Endodermal cell (in vitro differentiated cells): ENCODE measurements at regions not wholly inside any gene's neighbourhood (a gene's known extent, or its start where the extent isn't known, plus 50 kb on each side); places are given as distances from the start of the nearest gene placed in this dataset.
A peak's percentile ranks its signal among the peaks of the same experiment; 100 is the strongest.

Source experiments
- DNase-seq: peaks from one replicate; pipeline ENCODE4 v3.0.0-alpha.2; 2017
- H3K27ac ChIP-seq: 2 replicates; pipeline ENCODE4 v1.5.1; 2013; ENCODE audit warnings: mild to moderate bottlenecking, low read depth, low read length, moderate library complexity
- H3K27me3 ChIP-seq: 2 replicates; pipeline ENCODE4 v1.6.1; 2013; ENCODE audit warnings: mild to moderate bottlenecking, low read length, moderate library complexity; ENCODE audit not compliant: insufficient read depth, control insufficient read depth, poor library complexity, severe bottlenecking
- H3K36me3 ChIP-seq: 2 replicates; pipeline ENCODE4 v1.7.0; 2013; ENCODE audit warnings: mild to moderate bottlenecking, low read length, moderate library complexity; ENCODE audit not compliant: control insufficient read depth, insufficient read depth
- H3K4me1 ChIP-seq: one replicate; pipeline ENCODE4 v1.7.0; 2013; ENCODE audit warnings: low read length; ENCODE audit not compliant: control insufficient read depth, insufficient read depth
- H3K4me3 ChIP-seq: 2 replicates; pipeline ENCODE4 v1.5.1; 2013; ENCODE audit warnings: mild to moderate bottlenecking, low read length, moderate library complexity
- H3K9ac ChIP-seq: 2 replicates; pipeline ENCODE4 v1.6.1; 2013; ENCODE audit warnings: mild to moderate bottlenecking, low read length, moderate library complexity; ENCODE audit not compliant: poor library complexity, severe bottlenecking; ENCODE audit errors: extremely low read depth
- H3K9me3 ChIP-seq: 2 replicates; pipeline ENCODE4 v1.6.1; 2013; ENCODE audit warnings: mild to moderate bottlenecking, low read length, moderate library complexity; ENCODE audit not compliant: control insufficient read depth
- H3K27ac Mint-ChIP-seq: 2 replicates; pipeline ENCODE4 v1.8.0; 2020; ENCODE audit warnings: mixed read lengths
- H3K27me3 Mint-ChIP-seq: 2 replicates; pipeline ENCODE4 v1.8.0; 2021; ENCODE audit warnings: mild to moderate bottlenecking, mixed read lengths; ENCODE audit not compliant: insufficient read depth
- H3K36me3 Mint-ChIP-seq: 2 replicates; pipeline ENCODE4 v1.8.0; 2020; ENCODE audit warnings: low read depth, mixed read lengths
- H3K4me1 Mint-ChIP-seq: 2 replicates; pipeline ENCODE4 v1.8.0; 2020; ENCODE audit warnings: mixed read lengths
- H3K4me3 Mint-ChIP-seq: 2 replicates; pipeline ENCODE4 v1.8.0; 2020; ENCODE audit warnings: mild to moderate bottlenecking, moderate library complexity, mixed read lengths
- H3K9me3 Mint-ChIP-seq: 2 replicates; pipeline ENCODE4 v1.8.0; 2020; ENCODE audit warnings: mild to moderate bottlenecking, mixed read lengths
- CTCF ChIP-seq: fragments of 200-600 bp; sonication (generic); conservative IDR thresholded peaks from 2 replicates; pipeline ENCODE4 v1.5.0; 2021; ENCODE audit warnings: antibody characterized with exemption, mild to moderate bottlenecking
- WGBS, 2 experiments: methylation state at CpG; one replicate each; pipeline versions ENCODE4 v1.1.5 to v1.1.7; 2013; ENCODE audit warnings: missing lambda C conversion rate in 2 of 2, mixed read lengths in 1 of 2; ENCODE audit not compliant: insufficient coverage in 1 of 2, insufficient read length in 1 of 2; 5-methylcytosine and 5-hydroxymethylcytosine counted together

- H3K4me3 ChIP-seq: no peak overlapping the region
- Mint-ChIP-seq H3K4me1 (no peaks in the 10 kb centered on the region), H3K27ac (no peak overlapping the region), H3K9me3 (peaks cover 39% of the 10 kb centered on the region), H3K36me3 (no peaks in the 10 kb centered on the region), H3K27me3 (peaks cover 3% of the 10 kb centered on the region), H3K4me3 (no peak overlapping the region)
- no peaks in the 10 kb centered on the region for H3K36me3 ChIP-seq
- WGBS, 2 experiments: 90 to 92% methylated on average over 2 to 30 of the region's 30 CpGs
- H3K27me3 ChIP-seq: no peaks in the 10 kb centered on the region
- no peak overlapping the region for H3K9ac ChIP-seq
- peak; percentile 53 for TF ChIP-seq CTCF
- H3K4me1 ChIP-seq: no peaks in the 10 kb centered on the region
- H3K27ac ChIP-seq: no peak overlapping the region
- peak; percentile 78 for DNase-seq
- no peaks in the 10 kb centered on the region for H3K9me3 ChIP-seq
Observed at GRCh38 chr21:24840287-24840686, 767.0 kb downstream of the MRPL39 start.

- DNase-seq: no peak
- Histone ChIP-seq H3K27ac (no peak overlapping the region), H3K36me3 (no peaks in the 10 kb centered on the region), H3K27me3 (no peaks in the 10 kb centered on the region), H3K4me3 (no peak overlapping the region), H3K4me1 (no peaks in the 10 kb centered on the region), H3K9ac (no peak overlapping the region), H3K9me3 (no peaks in the 10 kb centered on the region)
- TF ChIP-seq CTCF: no peak
- peaks cover 28% of the 10 kb centered on the region for H3K9me3 Mint-ChIP-seq
- H3K4me3 Mint-ChIP-seq: no peak overlapping the region
- no peaks in the 10 kb centered on the region for H3K27me3 Mint-ChIP-seq
- no peaks in the 10 kb centered on the region for H3K4me1 Mint-ChIP-seq
- H3K36me3 Mint-ChIP-seq: no peaks in the 10 kb centered on the region
- H3K27ac Mint-ChIP-seq: no peak overlapping the region
- WGBS, 2 experiments: 50% methylated on average over 1 of the region's 1 CpG; no CpG with 5 or more reads in 1 of the 2 experiments
Observed at GRCh38 chr21:24832961-24833360, 774.3 kb downstream of the MRPL39 start.

GRCh38 chr21:24829397-24829796 is 777.9 kb downstream of the MRPL39 start:
- no peaks in the 10 kb centered on the region for H3K27me3 ChIP-seq
- H3K9me3 Mint-ChIP-seq: peaks cover 24% of the 10 kb centered on the region
- no peaks in the 10 kb centered on the region for H3K9me3 ChIP-seq
- no peaks in the 10 kb centered on the region for H3K36me3 Mint-ChIP-seq
- H3K36me3 ChIP-seq: no peaks in the 10 kb centered on the region
- no peak for TF ChIP-seq CTCF
- no peaks in the 10 kb centered on the region for H3K27me3 Mint-ChIP-seq
- no peak overlapping the region for H3K4me3 Mint-ChIP-seq
- WGBS, 2 experiments: 28% methylated on average over 1 of the region's 1 CpG; no CpG with 5 or more reads in 1 of the 2 experiments
- DNase-seq: no peak
- no peak overlapping the region for H3K27ac Mint-ChIP-seq
- H3K4me3 ChIP-seq: peak overlapping the region; percentile 14
- no peak overlapping the region for H3K9ac ChIP-seq
- peaks cover 2% of the 10 kb centered on the region for H3K4me1 Mint-ChIP-seq
- no peaks in the 10 kb centered on the region for H3K4me1 ChIP-seq
- H3K27ac ChIP-seq: no peak overlapping the region
